KMS-11 (cell line): ENCODE measurements at regions not wholly inside any gene's neighbourhood (a gene's known extent, or its start where the extent isn't known, plus 50 kb on each side); places are given as distances from the start of the nearest gene placed in this dataset.

Source experiments
- H2AFZ ChIP-seq: fragments of 200-600 bp; sonication (generic); 2 replicates; pipeline ENCODE4 v1.6.1; 2016; ENCODE audit warnings: antibody characterized with exemption, mixed run types, low read depth
- H3K27ac ChIP-seq: fragments of 200-600 bp; sonication (generic); 2 replicates; pipeline ENCODE4 v1.6.1; 2016; ENCODE audit warnings: mild to moderate bottlenecking, mixed run types
- H3K27me3 ChIP-seq: fragments of 200-600 bp; sonication (generic); 2 replicates; pipeline ENCODE4 v1.6.1; 2017; ENCODE audit warnings: mild to moderate bottlenecking, low read depth, mixed run types, moderate library complexity; ENCODE audit not compliant: insufficient read depth
- H3K36me3 ChIP-seq: fragments of 200-600 bp; sonication (generic); 2 replicates; pipeline ENCODE4 v1.6.1; 2017; ENCODE audit warnings: mild to moderate bottlenecking, mixed run types; ENCODE audit not compliant: insufficient read depth
- H3K4me1 ChIP-seq: fragments of 200-600 bp; sonication (generic); 2 replicates; pipeline ENCODE4 v1.6.1; 2016; ENCODE audit warnings: mild to moderate bottlenecking, low read depth, mixed run types; ENCODE audit not compliant: poor library complexity, severe bottlenecking
- H3K4me2 ChIP-seq: fragments of 200-600 bp; sonication (generic); 2 replicates; pipeline ENCODE4 v1.7.0; 2016; ENCODE audit warnings: mild to moderate bottlenecking, mixed run types
- H3K4me3 ChIP-seq: fragments of 200-600 bp; sonication (generic); IDR thresholded peaks from 2 replicates; pipeline ENCODE4 v1.6.1; 2017; ENCODE audit warnings: low read depth, low read length, mixed read lengths; ENCODE audit not compliant: insufficient read depth
- H3K79me2 ChIP-seq: fragments of 200-600 bp; sonication (generic); 2 replicates; pipeline ENCODE4 v1.6.1; 2016; ENCODE audit warnings: low read depth, mixed run types; ENCODE audit not compliant: insufficient read depth
- H3K9ac ChIP-seq: fragments of 200-600 bp; sonication (generic); 2 replicates; pipeline ENCODE4 v1.6.1; 2016; ENCODE audit warnings: mild to moderate bottlenecking, mixed run types
- H4K20me1 ChIP-seq: fragments of 200-600 bp; sonication (generic); 2 replicates; pipeline ENCODE4 v1.6.1; 2016; ENCODE audit warnings: mild to moderate bottlenecking, mixed run types; ENCODE audit not compliant: insufficient read depth
- TF ChIP-seq, protein P1 (sequence below): fragments of 200-600 bp; sonication (generic); conservative IDR thresholded peaks from 2 replicates; pipeline ENCODE4 v1.6.1; 2017; ENCODE audit warnings: low read depth, mild to moderate bottlenecking, antibody characterized with exemption, low read length, moderate library complexity, mixed read lengths

DNA sequence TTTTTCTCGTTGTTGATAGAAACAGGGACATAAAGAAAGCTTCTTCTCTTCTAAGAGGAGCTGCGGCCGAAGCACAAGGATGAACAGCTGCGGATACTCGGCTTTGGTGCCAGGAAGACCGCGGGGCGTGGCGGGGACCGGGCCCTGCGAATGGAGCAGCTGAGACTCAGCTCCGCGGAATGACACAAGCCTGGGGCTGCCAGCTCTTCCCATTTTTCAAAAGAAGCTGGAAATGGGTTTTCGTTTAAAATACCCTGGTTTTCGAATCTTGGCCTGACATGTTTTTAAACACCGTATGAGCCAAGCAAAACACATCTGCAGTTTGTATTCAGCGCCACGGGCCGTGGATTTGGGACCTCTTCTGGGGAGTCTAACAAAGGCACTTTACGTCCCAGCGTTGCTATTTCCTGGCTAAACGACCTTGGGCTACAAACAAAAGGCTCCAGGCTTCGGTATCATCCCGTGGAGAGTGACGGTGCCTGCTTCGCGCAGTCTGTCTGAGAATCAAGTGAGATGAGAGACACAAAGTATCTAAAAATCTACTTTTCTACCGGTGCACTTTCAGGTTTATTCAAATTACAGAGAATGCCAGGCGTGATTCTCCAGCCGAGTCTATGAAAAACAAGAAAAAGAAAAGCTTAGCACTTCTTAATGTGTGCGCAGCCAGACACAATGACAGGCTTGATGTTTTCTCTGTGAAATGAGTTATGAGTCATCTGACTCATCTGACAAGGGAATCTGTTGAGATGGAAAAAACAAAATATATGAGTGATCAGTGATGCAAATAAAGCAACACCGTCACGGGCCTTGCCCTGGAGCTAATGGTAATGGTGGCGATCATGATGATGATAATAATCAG lies 114.0 kb upstream of the TMEM132D start:
- Histone ChIP-seq H3K4me1 (no peaks in the 10 kb centered on the region), H3K79me2 (no peaks in the 10 kb centered on the region), H3K4me2 (no peak overlapping the region)

DNA sequence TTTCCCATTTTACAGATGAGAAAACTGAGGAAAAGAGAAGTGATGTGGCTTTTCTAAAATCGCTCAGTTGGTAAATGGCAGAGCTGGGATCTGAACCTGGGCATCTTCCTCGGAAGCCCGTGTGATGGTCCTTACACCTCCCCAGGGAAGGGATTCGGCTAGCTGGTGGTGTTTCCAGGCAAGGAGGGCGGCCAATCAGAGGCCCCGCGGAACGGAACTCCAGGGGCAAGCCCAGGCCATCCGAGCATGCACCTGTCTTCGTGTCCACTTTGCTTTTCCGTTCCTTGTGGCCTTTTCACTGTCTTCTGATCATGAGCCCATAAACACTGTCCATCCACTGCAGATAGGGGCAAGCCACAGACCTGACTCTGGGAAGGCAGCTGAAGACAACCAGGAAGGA lies 114.8 kb upstream of the TMEM132D start:
- Histone ChIP-seq H3K27ac (no peak overlapping the region), H3K36me3 (no peaks in the 10 kb centered on the region), H3K27me3 (no peaks in the 10 kb centered on the region), H3K4me3 (no peak overlapping the region), H3K4me1 (no peaks in the 10 kb centered on the region), H2AFZ (no peak overlapping the region), H3K79me2 (no peaks in the 10 kb centered on the region), H4K20me1 (no peaks in the 10 kb centered on the region), H3K9ac (no peak overlapping the region), H3K4me2 (no peak overlapping the region)
- TF ChIP-seq, protein P1, sequence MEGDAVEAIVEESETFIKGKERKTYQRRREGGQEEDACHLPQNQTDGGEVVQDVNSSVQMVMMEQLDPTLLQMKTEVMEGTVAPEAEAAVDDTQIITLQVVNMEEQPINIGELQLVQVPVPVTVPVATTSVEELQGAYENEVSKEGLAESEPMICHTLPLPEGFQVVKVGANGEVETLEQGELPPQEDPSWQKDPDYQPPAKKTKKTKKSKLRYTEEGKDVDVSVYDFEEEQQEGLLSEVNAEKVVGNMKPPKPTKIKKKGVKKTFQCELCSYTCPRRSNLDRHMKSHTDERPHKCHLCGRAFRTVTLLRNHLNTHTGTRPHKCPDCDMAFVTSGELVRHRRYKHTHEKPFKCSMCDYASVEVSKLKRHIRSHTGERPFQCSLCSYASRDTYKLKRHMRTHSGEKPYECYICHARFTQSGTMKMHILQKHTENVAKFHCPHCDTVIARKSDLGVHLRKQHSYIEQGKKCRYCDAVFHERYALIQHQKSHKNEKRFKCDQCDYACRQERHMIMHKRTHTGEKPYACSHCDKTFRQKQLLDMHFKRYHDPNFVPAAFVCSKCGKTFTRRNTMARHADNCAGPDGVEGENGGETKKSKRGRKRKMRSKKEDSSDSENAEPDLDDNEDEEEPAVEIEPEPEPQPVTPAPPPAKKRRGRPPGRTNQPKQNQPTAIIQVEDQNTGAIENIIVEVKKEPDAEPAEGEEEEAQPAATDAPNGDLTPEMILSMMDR: no peak

More for the DNA sequence above, 114.0 kb upstream of the TMEM132D start:
- Histone ChIP-seq H3K27ac (no peak overlapping the region), H4K20me1 (no peaks in the 10 kb centered on the region), H3K9ac (no peak overlapping the region), H3K27me3 (no peaks in the 10 kb centered on the region), H3K36me3 (no peaks in the 10 kb centered on the region), H2AFZ (no peak overlapping the region), H3K4me3 (no peak overlapping the region)
- TF ChIP-seq, protein P1: no peak

DNA sequence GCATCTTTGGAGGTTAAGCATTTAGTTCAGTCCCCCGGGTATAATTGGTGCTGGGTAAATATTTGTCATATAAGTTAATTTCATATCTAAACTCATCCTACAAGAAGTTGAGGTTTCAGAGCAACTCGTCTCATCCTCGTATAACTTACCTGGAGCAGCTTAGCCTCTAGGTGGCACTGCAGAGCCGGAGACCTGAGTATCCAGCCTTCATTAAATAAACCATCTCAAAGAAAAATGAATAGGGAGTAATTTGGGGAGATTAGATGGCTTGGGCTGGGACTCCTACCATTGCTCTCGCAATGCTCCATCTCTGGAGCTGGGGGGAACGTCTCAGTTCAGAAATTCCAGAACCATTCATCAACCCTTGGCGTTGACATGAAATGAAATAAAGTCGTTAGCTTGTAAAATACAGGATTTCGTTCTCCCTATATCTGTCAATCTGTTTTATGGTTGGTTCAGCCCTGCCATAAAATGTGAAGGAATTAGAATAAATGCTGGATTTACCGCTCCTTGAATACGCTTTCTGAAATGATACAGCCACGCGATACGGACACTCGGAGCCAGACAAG lies 122.9 kb upstream of the TMEM132D start:
- H3K4me2 ChIP-seq: no peak overlapping the region
- H3K27me3 ChIP-seq: no peaks in the 10 kb centered on the region
- H3K9ac ChIP-seq: no peak overlapping the region
- H3K4me3 ChIP-seq: no peak overlapping the region
- H3K79me2 ChIP-seq: no peaks in the 10 kb centered on the region
- no peaks in the 10 kb centered on the region for H3K36me3 ChIP-seq
- no peak overlapping the region for H3K27ac ChIP-seq
- no peaks in the 10 kb centered on the region for H3K4me1 ChIP-seq
- TF ChIP-seq, protein P1: peak; percentile 59
- H2AFZ ChIP-seq: no peak overlapping the region
- no peaks in the 10 kb centered on the region for H4K20me1 ChIP-seq

DNA sequence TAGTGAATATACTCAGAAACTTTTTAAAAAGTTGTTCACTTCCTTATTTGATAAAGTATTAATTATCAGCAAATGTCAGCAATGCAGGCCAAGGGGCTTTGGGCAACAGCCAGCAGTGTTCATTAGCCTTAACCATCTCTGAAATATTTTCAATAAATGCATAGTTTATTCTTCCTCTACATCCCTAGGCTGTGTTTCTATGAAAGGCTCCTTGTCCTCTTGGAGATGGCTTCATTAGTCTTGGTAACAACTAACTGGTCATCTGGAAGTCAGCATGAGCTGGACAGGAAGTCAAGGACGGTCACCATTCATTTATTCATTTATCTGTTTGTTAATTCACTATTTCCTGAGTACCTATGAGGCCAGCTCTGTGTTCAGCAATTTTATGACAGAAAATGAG lies 124.0 kb upstream of the TMEM132D start:
- Histone ChIP-seq H3K4me1 (no peaks in the 10 kb centered on the region), H3K4me3 (no peak overlapping the region), H3K9ac (no peak overlapping the region), H2AFZ (no peak overlapping the region), H3K36me3 (no peaks in the 10 kb centered on the region), H4K20me1 (no peaks in the 10 kb centered on the region), H3K27me3 (no peaks in the 10 kb centered on the region), H3K27ac (no peak overlapping the region), H3K4me2 (no peak overlapping the region), H3K79me2 (no peaks in the 10 kb centered on the region)
- TF ChIP-seq, protein P1: no peak
